ENCODE measurements at regions not wholly inside any gene's neighbourhood (a gene's known extent, or its start where the extent isn't known, plus 50 kb on each side); places are given as distances from the start of the nearest gene placed in this dataset.

DNA sequence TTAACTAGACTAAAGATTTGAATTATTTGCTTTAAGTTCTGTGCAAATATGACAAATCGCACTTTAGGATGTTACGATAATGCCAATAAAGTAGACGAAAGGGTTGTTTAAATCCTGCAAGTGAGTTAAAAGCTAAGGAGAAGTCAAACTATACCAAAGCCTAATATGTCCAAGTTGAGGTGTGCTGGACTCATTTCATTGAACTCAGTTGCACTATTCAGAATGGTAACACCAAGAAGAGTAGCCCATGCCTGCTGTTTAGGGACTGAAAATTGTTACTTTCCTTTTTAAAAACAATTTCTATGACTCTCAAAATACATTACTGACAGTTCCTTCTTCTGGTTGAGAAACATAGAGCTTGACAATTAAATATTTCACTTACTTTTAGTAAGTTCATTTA lies 766.3 kb downstream of the DNAJB9 start:
- TF ChIP-seq POLR2A (IDR thresholded peaks at IDR 0.05) (no peak), CTCF (IDR thresholded peaks at IDR 0.05) (no peak)

Measured in lower leg skin (tissue), 3 donors.